ENCODE measurements at regions not wholly inside any gene's neighbourhood (a gene's known extent, or its start where the extent isn't known, plus 50 kb on each side); places are given as distances from the start of the nearest gene placed in this dataset.

DNA sequence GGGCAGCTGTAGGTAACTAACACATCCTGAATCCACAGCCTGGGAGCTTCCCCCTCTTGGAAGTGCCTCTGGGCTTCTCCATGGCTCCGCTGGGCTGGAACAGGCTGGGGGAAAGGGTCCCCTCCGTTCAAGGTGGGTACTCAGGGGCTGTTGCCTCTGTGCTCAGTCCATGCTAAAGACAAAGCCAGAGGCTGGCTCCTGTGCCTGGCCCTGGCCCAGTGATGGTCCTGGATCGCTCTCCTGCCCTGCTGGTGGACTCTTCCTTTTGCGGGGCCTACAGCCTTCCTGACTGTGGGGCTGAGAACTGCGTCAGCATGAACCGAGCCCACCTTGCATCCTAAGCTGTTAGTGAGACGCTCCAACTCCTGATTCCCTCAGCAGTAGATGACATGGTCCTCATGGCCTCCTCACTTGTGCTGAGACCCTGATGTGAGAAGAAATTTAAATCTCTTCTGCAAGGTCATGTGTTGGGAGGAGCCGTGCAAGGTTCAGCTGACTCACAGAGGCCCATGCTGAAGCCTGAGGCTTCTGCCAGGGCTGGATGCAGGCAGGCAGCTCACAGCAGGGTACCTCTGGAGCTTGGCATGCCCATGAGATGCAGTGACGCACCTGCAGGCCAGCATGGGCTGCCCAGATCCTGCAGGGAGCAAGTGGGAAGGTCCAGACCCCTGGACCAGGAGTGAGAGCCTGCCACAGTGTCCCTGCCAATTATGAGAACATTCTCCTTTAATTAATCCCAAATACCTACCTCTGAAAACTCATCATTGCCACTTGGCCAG, 1285.5 kb downstream of the TBC1D22A start:
- DNase-seq = no peak

DNA sequence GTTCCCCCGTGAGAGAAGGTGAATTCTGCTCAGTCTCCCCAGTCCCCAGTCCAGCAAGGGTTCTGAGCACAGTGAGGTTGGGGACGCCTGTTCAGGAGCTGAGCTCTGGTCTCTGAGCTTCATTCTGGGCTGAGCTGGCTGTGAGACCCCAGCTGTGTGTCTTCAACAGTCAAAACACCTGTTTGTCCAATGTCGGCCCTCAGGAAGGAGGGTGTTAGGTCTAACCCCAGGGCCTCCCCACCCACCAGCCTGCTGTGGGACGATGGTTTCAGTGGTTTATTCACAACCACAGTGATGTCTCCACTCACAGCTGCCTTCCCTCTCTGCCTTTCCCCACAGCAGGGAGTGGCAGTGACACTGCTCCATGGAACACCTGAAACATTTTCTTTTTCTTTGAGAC, 1282.9 kb downstream of the TBC1D22A start:
- DNase-seq = no peak

DNA sequence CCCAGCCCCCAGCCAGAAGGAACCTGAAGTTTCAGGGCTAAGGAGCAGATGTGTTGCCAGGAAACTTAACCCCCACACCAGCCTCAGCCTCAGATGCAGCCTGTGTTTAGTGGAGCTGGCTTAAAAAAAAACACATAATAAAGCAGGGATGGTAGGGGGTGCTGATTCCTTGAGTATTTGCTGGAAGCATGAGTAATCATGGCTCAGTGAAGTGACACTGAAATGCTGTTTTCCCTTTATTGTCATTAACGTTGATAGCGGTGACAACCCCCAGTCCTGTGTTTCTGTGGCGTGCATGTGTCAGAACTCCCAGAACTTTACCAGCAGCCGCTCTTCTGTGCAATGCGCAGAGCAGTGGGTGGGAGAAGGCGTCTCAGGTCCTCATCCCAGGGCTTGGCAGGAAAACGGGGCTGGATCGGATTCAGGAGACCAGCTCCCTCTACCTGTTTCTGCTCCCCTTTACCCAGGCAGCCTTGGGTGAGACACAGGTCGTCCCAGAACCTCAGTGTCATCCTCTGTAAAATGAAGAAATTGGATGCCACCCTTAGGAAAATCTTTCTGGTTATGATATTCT, 1282.1 kb downstream of the TBC1D22A start:
- DNase-seq = no peak

DNA sequence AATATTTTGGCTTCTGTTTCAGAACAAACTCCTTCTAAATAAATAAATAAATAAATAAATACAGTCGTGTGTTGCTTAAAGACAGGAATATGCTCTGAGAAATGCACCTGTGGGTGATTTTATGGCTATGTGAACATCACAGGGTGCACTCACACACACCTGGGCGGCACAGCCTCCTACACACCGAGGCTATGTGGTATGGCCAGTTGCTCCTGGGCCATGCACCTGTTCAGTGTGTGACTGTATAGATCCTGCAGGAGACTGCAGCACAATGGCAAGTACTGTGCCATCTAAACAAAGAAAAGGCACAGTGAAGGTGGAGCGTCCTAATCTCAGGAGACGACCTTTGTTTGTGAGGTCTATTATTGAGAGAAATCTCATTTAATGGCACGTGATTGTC, 1281.1 kb downstream of the TBC1D22A start:
- no peak for DNase-seq

DNA sequence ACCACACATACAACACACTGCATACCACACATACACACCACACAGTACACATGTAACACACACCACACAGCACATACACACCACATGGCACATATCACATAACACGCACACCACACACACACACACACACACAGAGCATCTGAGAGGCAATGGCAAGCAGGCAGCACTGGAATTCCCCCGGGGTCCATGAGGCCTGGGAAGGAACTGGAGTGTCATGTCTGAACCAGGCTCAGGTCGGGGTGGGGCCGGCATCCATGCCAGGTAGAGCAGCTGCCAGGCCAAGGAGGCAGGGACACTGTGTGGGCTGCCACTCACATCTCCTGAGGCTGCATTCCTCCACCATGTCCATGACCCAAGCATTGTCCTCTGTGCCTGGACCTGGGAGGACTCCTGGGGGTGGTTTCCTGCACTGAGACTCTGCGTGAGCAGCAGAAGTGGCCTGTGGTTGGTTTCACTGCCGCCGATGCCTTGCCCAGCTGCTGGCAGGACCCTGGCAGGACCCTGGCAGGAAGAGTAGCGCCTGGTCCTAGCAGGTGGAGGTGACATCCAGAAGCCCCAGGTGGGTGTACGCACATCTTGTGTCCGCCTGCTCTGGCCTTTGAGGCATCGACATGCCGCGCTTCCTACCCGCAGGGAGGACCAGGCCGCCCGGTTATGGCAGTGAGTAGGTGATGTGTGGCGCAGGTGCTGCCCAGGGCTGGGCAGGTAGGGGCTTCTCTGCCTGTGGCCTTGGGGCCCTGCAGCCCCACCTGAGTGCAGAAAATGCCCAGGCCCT, 1280.4 kb downstream of the TBC1D22A start:
- no peak for DNase-seq

DNA sequence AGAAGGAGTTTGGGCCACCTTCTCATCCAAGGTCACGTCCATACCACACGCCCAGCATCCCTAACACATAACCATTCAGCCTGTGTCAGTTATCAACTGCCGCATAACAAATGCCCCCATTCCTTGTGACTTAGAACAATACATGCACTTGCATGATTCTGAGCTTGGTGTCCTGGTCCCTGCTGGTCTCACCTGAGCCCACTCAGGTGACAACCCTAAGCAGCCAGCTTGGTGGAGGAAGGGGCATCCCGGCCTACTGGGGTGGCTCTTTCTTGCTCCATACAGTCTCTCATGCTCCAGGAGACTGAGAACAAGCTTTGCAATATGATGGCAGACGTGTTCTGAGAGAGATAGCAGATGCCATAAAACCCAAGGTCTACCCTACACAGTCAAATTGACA, 1276.9 kb downstream of the TBC1D22A start:
- no peak for DNase-seq

DNA sequence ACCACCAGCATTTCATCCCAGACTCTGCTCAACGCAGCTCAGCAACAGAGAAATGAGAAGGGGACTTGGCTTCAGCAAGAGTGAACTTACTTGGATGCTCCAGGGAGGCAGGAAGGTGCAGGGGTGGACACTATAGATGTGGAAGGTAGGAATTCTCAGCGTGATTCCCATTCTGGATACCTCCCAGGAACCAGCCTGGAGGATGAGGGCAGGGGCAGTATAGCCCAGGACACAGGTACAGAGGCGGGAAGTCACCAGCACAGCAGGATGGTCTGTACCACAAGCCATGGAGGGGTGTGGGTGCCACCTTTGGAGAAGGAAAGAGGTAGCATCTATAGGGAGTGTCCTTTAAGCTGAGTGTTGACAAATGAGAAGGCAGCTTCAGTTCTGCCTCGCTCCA, 1275.2 kb downstream of the TBC1D22A start:
- DNase-seq = no peak

DNA sequence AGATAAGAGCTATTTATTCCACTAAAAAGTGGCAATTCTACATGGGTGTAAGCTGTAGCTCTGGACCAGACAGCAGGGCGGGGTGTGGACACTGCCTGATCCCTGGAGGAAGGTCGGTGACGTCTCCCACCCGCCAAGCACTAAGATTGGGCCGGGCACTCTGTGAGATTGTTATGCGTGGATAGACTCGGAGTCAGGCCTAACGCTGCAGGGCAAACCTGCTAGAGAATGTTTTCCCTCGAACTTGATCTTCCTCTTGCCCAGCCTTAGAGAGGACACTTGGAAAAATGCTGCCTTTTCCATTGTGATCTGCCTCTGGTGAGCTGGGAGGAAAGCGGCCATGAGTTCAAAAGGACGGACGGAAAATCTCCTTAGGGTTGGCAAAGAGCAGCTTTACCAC, 1273.4 kb downstream of the TBC1D22A start:
- DNase-seq = no peak

DNA sequence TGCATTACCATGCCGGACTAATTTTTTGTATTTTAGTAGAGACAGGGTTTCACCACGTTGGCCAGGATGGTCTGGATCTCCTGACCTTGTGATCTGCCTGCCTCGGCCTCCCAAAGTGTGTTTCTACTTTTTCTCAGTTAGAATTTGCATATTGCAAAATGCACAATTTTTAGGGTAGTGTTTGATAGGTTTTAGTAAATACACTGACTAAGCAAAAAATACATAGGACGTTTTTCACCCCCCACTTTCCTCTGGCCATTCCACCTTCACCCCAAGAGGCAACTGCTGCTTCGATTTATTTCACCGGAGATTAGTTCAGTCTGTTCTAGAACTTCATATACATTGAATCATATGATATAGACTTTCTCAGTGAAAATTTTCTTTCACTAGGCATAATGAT, 1269.1 kb downstream of the TBC1D22A start:
- DNase-seq = no peak

DNA sequence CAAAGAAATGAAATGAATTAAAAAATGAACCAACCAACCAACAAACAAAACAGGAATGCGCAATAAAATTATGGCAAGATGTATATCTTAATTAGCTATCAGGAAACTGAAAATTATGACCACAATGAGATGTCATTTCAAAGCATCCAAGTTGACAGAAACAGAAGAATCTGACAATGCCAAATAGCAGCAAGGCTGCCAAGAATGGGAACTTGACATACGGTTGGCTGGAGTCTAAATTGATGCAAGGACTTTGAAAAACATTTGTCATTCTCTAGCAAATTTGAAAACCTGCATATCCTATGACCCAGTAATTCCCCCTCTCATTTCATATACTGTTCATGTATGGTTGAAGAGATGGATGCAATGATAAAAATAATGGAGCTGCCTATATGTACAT, 1262.6 kb downstream of the TBC1D22A start:
- DNase-seq = no peak

DNA sequence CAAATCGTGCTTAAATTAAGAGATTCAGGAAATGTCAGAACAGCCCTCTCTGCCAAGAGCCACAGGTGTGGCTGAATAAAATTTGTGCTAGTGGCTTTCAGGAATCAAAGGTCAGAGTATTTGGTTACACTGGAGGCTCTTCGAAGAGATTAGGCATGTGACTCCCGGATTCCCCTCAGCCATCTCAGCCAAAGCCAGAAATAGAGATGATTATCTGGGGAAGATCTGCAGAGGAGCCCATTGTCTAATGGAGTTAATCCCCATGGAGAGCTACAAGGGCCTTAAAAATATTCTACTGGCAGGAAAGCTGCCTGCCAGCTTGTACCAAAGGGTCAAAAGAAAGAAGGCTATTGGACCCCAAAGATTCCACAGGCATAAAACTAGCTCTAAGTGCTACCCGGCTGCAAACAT, 1259.5 kb downstream of the TBC1D22A start:
- DNase-seq = no peak

DNA sequence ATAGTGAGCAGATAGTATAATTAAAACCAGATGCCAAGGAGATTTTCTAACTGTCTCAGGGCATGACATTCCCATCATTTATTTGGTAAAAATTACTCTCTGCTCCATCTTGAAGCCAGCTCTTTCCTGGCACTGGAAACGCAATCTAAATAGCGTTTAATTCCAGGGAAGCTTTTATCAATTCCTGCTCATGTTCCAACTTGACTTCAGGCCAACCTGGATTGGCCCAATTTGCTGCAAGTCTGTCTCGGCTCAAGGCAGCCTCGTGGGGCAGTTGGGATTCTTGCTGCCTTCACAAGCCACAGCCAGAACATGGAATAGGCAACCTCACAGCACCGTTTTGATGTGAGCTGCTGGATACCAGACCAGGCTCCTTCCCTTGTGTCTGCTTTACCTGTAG, 1255.9 kb downstream of the TBC1D22A start:
- no peak for DNase-seq

DNA sequence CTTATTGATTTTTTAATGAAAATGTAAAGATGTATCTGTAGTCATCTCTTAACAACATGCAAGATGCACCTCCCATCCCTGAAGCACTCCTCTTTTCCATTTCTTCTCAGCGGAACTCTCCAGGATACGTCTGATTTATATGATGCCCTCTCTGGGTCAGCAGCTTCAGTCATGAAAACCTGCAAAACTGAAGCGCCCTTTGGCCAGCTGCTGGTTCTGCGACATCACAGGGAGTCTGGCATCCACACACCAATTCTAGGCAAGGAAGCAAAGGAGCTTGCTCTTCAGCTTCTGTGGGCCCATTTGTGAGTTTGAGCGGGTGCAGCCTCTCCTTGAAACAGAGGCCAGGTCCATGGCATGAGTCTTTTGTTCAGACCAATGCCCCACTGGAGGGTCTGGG, 1253.3 kb downstream of the TBC1D22A start:
- no peak for DNase-seq

DNA sequence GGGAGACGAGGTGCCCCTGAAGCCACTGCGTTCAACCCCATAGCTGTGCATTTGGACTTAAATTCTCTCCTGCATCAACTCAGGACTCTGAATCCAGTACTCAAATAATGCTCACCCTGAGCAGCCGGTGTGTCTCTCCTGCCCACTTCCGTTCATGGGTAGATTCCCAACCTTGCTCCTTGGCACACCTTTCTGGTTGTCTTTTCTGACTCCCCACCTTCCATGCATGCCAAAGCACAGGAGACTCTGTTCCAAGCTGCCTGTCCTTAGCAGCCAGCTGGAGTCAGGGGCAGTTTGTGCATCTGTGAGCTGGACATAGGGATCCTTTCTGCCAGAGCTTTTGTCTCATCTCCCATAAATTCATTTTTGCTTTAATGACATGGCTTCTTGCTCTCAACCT, 1242.5 kb downstream of the TBC1D22A start:
- DNase-seq = no peak

DNA sequence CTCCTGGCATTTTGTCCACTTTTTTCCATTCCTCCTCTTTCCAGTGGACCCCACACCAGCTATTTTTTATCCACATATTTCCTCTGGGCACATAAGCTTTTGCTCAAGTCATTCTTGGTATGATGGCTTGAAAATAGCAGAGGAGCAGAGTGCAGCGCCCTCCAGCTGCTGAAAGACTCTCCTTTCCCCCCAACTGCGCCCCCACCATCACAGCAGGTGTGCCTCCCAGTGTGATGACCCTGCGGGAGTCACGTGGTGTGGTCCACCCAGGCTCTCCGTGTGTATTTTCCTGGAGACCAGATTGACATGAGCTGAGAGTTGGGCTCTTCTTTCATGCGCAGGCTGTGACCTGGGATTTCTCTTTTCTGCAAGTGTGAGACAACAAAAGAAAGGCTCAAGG, 1241.6 kb downstream of the TBC1D22A start:
- DNase-seq = no peak

DNA sequence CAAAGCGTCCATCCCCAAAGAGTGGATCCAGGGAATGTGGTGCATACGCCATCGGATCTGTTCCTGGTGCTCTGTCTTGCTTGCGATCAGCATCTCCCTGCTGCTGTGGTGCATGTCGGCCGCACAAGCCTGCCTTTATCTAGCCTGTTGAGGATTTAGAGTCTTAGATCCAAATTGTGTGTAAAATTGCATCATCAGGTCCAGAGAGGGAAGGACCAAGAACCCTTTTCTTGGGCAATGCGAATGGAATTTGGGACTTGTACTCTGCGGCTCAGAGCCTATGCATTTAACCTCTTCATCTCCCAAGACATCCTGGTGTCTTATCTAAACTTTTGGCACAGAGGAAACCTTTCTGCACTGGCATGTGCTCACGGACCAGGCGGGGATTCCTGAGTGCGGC, 1238.7 kb downstream of the TBC1D22A start:
- DNase-seq = no peak

DNA sequence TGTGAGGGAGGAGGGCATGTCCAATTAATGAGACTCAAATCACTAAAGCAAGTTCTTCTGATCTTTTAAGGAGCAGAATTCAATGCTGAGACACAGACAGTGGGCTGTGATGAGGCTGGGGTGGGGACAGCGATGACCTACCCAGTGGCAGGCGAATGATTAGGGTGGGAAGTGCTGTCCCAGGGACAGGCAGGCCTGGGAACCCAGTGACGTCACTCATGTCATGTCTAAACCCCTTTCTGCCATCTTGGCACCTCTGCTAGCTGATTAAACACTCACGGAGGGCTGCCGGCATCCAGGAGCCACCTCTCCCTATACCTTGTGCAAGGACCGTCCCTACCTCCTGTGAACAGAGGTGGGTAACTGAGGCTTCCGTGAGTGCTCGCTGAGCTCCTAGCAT, 1235.2 kb downstream of the TBC1D22A start:
- DNase-seq = no peak

DNA sequence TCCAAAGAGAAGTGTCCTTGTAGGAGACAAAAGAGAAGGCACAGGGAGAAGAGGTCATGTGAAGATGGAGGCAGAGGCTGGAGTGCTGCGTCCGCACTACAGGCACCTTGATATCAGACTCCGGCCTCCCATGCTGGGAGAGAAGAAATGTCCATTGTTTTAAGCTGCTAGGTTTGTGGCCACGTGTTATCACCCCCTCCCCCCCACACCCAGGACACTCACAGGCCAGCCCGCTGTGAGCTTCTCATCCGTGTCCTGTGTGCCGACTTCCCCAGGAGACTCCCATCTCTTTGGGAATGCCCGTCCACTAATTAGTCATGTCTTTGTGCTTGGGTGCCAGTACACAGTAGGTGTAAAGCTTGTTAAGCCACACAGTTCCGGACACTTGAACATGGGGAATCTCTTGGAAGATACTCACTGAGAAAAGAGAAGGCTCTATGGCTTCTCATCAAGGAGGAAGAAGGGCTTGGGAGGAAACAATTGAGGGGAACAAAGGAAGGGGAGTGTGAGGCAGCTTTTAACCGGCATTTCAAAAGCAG, 1234.7 kb downstream of the TBC1D22A start:
- no peak for DNase-seq

DNA sequence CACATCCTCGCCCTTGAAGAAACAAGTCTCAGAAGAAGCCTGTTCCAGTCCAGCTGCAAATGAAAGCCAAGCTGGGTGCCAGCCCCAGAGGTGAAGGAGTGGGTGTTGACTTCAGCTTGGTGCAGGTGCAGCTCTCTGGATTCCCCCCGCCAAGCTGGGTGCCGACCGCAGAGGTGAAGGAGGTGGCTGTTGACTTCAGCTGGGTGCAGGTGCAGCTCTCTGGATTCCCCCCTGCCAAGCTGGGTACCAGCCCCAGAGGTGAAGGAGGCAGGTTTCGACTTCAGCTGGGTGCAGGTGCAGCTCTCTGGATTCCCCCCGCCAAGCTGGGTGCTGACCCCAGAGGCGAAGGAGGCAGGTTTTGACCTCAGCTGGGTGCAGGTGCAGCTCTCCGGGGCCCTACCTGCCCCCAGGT, 1234.0 kb downstream of the TBC1D22A start:
- no peak for DNase-seq

DNA sequence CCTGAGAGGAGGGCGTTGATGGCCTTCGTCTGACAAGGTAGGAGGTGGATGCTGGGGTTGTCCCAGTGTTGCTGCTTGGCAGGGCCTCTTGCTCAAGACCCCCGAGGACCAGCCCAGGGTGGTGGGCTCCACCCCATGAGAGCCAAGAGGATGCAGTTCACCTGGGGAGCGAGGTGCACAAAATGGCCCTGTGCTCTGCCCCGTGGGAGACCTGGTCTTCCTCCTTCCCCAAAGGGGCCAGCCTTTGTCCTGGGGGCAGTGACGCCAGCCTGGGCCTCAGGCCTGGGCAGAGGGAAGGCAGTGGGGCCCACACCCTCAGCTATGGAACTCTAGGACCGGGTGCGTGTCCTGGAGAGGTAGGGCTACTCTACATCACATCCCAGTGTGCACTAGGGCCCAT, 1233.3 kb downstream of the TBC1D22A start:
- no peak for DNase-seq

DNA sequence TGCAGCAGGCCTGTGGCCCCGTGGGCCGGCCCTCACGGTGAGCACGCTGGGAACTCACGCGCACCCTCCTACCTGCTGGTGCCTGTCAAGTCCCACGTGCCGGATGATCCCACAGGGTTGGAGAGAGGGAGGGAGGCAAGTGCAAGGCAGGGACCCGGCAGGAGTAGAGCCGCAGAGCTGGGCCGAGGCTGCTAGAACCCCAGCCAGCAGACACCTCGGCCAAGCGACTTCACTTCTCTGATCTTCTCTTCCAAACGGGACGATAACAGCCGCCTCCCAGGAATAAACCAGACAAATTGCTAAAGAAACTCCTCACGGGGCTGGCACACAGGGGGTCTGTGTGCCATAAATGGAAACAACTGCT, 1232.8 kb downstream of the TBC1D22A start:
- DNase-seq = no peak

DNA sequence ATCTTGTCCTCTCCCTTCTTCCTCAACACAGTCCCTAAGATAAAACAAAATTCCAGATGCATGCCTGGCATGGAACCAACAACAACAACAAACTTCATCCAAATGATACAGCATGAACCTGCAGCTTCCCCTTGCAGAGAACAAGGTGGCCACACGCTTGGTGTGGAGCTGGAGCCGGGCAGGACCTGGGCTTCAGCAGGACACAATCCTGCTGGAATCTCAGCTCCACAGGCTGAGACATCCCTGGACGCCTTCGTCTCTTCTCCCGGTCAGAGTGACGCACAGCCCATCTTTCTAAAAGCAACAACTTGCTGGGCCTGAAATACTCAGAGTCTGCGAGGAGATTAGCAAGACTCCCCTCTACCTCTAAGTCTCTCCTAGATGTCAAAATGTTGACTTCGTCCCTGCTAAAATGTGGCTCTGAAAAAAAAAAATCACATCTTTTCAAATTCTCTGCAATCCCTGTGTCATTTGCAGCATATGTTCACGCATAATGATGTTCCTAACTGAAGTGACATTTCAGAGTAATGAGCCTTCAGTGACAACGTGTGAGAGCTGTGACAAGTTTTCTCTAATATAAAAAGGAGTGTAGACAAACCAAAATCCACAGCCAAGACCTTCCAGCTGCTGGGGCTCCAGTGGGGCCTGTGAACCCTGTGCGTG, 1232.3 kb downstream of the TBC1D22A start:
- no peak for DNase-seq

DNA sequence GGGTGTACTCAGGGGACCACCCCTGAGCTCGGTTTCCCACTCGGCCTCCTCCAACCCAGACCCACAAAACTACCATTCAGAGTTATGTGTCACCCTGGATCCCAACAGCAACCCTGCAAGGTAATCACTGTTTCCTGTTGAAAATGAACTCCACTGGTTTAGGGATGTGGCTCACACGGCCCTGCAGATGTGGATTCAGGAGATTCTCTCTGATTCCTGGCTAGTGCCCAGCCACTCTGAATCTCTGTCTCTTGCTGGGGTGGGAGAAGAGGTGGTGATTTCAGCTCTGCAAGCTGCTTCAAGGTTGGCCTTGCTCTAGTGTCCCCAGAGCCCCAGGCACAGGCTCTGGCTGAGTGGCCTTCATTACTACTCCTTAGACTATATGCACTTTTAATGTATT, 1231.6 kb downstream of the TBC1D22A start:
- no peak for DNase-seq

DNA sequence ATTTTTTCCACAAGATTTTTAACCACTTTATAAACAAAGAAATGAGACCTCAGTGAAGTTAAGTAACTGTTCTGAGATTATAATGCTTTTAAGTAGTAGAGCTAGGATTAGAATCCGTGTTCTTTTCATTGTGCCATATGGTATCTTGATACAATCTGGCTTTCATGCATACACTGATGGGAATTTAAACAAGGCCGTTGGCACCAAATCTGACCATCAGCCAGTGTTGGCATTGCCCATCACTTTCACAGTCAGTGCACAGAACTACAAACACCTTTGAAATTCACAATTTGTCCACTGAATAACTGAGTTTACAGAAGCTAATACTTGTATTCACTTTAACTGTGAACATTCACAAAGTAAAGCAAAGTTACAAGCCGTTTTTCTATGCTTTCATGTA, 1228.0 kb downstream of the TBC1D22A start:
- DNase-seq = no peak
